ENCODE measurements at regions not wholly inside any gene's neighbourhood (a gene's known extent, or its start where the extent isn't known, plus 50 kb on each side); places are given as distances from the start of the nearest gene placed in this dataset.

- TF ChIP-seq EZH2 (IDR thresholded peaks at IDR 0.05; ENCODE audit: insufficient read depth, poor library complexity, severe bottlenecking) = no peak
- TF ChIP-seq EZH2phosphoT487 (IDR thresholded peaks at IDR 0.05; ENCODE audit: insufficient read depth, low read depth) = no peak
These were observed 207.3 kb downstream of the MID1IP1 start for GRCh38 chrX:39008549-39008948.
